HG02884 (cell line): ENCODE measurements at regions not wholly inside any gene's neighbourhood (a gene's known extent, or its start where the extent isn't known, plus 50 kb on each side); places are given as distances from the start of the nearest gene placed in this dataset.

Source experiments
- ATAC-seq: cut with Tn5 transposase; IDR thresholded peaks from one replicate; pipeline ENCODE4 v1.9.1; 2021; ENCODE audit warnings: mild to moderate bottlenecking, moderate library complexity; ENCODE audit not compliant: unreplicated experiment

GRCh38 chr3:14334936-14335335 is 67.5 kb upstream of the SLC6A6 start:
- ATAC-seq, result no peak

- ATAC-seq, result no peak
Observed at GRCh38 chr3:14335774-14336748, 66.3 kb upstream of the SLC6A6 start.

GRCh38 chr3:14336749-14337598 is 65.4 kb upstream of the SLC6A6 start:
- no peak for ATAC-seq

- no peak for ATAC-seq
Observed at GRCh38 chr3:14337828-14338227, 64.6 kb upstream of the SLC6A6 start.

- no peak for ATAC-seq
Observed at GRCh38 chr3:14338242-14338641, 64.2 kb upstream of the SLC6A6 start.

GRCh38 chr3:14338898-14339458 is 63.4 kb upstream of the SLC6A6 start:
- no peak for ATAC-seq

DNA sequence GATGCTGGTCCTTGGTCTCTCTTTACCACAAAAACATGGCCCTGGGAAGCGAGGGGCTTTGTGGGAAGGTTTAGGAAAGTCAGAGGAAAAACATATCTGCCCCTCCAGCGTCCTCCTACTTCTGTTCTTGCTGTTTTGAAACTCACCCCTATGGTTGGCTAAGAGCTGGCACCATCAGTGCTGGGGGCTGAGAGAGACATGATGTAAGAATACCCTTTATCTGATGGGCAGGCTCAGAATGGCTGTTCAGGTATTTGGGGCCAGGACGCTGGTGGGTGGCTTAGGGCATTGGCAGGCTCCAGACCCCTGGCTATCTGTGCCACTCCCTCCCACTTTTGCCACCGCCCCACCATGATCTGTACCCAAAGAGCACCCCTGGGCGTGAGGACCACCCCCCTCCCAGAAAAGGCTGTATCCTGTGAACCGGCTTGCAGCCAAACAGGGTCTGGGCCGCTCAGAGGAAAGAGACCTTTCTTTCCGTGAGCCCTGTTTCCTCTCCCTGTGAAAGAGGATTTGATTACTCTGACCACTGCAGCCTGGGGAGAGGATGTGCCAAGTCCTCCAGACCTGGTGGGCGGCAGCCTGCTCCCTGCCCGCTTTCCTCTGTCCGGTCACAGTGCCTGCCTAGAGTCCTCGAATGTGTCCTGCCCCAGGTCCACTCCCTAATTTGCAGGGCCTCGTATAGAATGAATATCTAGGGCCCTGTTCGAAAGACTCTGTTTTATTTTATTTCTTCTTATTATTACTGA is 61.3 kb upstream of the SLC6A6 start:
- no peak for ATAC-seq

DNA sequence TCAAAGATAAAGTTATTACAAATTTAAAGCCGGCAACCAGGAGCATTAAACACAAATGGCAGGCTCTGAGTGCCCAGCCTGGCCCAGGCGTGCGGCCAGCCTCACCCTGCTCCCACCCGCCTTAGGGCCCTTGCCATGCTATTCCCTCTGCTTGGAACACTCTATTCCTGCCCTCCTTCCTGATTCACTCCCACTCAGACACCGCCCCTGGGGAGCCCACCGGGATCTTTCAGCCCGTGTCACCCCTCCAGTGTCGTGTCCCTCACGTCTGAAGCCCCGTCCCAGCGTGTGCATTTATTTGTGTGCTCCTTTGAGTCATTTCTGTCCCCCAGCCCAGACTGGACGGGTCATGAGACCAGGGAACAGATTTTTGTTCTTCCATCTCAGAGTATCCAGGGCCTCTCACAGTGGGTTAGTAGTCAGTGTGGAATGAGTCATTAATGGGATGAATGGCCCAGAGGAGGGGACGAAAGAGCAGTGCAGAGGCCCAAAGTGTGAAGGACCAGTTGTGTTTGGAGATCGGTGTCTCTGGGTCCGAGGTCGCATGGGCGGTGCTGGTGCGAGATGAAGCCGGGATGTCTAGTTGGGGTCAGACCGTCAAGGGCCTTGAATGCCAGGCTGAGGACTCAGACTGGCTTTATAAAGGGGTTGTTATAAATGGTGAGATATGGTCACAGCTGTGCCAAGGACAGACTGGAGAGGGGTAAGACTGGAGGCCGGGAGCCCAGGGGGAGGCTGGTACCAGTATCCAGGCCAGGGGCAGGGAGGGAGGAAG is 58.9 kb upstream of the SLC6A6 start:
- no peak for ATAC-seq

- no peak for ATAC-seq
Observed at GRCh38 chr3:14344351-14344750, 58.1 kb upstream of the SLC6A6 start.

DNA sequence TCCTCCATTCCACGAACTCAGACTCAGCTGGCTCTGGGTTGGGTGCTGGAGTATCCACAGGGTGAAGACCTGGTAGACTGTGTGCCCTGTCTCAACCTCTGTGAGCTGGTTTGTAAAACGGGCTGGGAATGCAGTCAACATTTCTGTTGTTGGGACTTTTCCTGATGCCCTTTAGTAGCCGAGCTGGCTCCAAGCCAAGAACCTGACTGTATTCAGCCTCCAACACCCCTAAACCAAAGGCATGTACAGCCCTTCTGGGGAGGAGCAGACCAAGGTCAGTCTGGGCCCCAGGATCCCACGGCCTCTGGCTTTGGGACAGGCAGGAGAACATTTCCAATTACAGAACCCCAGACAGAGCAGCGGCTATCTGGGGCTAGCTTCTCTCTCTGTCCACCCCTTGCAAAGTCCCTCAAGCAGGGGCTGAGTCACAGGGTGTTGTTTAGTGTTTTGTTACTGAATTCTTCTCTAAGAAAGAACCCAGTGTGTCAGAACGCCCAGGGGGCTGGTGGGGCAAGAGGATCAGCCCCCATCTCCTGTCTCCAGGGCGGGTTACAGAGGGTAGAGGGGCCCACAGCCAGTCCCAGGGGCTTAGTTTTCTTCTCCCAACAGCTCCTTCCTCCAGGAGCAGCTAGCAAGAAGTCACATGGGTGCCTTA is 56.8 kb upstream of the SLC6A6 start:
- no peak for ATAC-seq

GRCh38 chr3:14346191-14346590 is 56.2 kb upstream of the SLC6A6 start:
- ATAC-seq, result no peak

DNA sequence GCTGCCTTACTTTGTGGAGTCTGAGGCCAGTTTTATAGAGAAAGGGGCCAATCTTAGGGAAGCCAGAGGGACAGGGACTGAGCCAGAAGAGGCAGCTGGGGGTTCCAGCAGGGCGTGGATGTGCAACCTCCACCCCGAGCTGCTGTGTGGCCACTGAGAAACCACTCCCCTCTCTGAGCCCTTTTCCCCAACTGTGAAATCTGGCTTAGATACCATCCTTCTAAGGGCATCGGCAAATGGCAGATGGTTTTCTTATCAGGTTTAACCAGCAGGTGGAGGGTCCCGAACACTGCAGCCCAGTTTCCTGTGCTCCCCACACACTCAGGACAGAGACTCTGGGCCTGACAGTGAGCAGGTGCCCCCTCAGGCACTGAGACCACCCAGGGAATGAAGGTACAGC is 55.8 kb upstream of the SLC6A6 start:
- no peak for ATAC-seq

DNA sequence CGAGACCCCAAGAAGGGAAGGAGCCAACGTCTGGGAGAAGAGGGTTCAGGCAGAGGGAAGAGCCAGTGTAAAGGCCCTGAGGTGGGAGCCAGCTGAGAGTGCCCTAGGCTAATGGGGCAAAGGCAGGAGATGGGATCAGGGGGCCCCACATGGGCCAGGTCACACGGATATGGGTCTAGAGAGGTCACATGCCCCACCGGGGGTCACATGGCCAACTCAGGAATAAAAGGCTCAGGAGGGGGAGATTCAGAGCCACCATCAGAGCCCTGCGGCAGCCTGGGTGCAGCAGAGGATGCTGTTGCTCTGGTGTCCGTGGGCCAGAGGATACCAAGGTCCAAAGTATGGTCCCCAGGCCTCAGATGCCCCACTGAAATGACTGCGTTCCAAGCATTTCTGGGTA is 55.3 kb upstream of the SLC6A6 start:
- no peak for ATAC-seq

DNA sequence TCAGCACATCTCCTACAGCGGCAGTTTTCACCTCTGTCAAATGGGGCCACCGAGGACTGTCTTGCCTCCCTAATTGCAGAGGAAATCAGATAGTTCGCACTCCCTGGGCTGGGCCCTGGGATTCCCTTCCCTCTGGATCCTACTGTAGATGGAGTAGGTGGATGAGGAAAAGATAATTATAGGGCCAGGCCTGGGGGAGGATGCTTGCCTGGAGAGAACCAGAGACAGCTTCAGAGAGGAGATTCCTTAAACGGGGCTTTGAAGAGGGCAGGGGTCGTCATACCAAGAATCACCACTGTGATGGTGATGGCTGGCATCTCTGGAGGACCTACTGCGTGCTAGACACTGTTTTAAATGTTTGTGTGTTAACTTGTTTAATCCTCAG is 50.8 kb upstream of the SLC6A6 start:
- ATAC-seq, result no peak

- no peak for ATAC-seq
Observed at GRCh38 chr3:14352002-14352627, 50.3 kb upstream of the SLC6A6 start.
